Neural progenitor cell (in vitro differentiated cells): ENCODE measurements at regions not wholly inside any gene's neighbourhood (a gene's known extent, or its start where the extent isn't known, plus 50 kb on each side); places are given as distances from the start of the nearest gene placed in this dataset.

Experiments used
- CTCF ChIP-seq: fragments of 200-600 bp; sonication (generic); IDR thresholded peaks from 2 replicates; pipeline ENCODE4 v1.5.1; 2017; ENCODE audit warnings: antibody characterized with exemption, mild to moderate bottlenecking
- EZH2 ChIP-seq: fragments of 200-600 bp; sonication (generic); IDR thresholded peaks from 2 replicates; pipeline ENCODE4 v1.6.1; 2017; ENCODE audit warnings: antibody characterized with exemption, mild to moderate bottlenecking, moderate library complexity

- TF ChIP-seq CTCF: no peak
- no peak for TF ChIP-seq EZH2
Observed at GRCh38 chr5:56476487-56476856, 243.3 kb upstream of the ANKRD55 start.
